ENCODE measurements at regions not wholly inside any gene's neighbourhood (a gene's known extent, or its start where the extent isn't known, plus 50 kb on each side); places are given as distances from the start of the nearest gene placed in this dataset.

GRCh38 chr1:10874351-10874750 is 77.9 kb upstream of the CASZ1 start (continued):
- TF ChIP-seq TEAD4 (IDR thresholded peaks at IDR 0.05; ENCODE audit: low read depth, low read length) (no peak), SAP30 (IDR thresholded peaks at IDR 0.05; ENCODE audit: insufficient read depth, insufficient replicate concordance, low read length) (no peak), USF2 (IDR thresholded peaks at IDR 0.05; ENCODE audit: low read length) (no peak), RNF2 (IDR thresholded peaks at IDR 0.05; ENCODE audit: borderline replicate concordance, low read depth, low read length, missing control alignments, poor library complexity, severe bottlenecking) (no peak), EGR1 (IDR thresholded peaks at IDR 0.05; ENCODE audit: borderline replicate concordance, low read depth, low read length) (no peak), EZH2 (IDR thresholded peaks at IDR 0.05; ENCODE audit: low read depth, low read length, severe bottlenecking) (no peak)

Measured in H1 (cell line).